ENCODE measurements at regions not wholly inside any gene's neighbourhood (a gene's known extent, or its start where the extent isn't known, plus 50 kb on each side); places are given as distances from the start of the nearest gene placed in this dataset.

DNA sequence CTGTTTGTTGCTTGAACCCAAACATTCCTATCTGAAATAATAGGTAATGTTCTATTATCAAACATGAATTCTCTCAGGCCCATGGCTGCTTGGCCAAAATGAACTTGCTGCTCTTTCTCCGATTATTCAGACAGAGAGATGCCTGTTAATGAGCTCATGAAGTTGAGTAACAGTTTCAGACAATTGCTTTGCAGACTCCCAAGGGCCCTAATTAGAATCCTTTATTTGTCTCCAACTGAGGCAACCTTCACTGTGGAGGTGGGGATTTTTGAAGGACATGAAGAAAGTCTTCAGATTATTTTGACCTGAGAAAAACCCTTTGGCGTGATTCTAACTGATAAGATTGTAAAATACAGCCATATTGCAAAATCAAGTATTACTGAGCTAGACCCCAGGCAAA is 466.7 kb downstream of the NFIB start:
- TF ChIP-seq CTCF (conservative IDR thresholded peaks at IDR 0.05; ENCODE audit: low read length): no peak
- TF ChIP-seq EZH2phosphoT487 (IDR thresholded peaks at IDR 0.05; ENCODE audit: borderline replicate concordance, low read depth, low read length): no peak

Data from OCI-LY7 (cell line).